Glomerular visceral epithelial cell (primary cell): ENCODE measurements at regions not wholly inside any gene's neighbourhood (a gene's known extent, or its start where the extent isn't known, plus 50 kb on each side); places are given as distances from the start of the nearest gene placed in this dataset.

Experiments
- DNase-seq: peaks from one replicate; pipeline ENCODE4 v3.0.0-alpha.2; 2016; ENCODE audit errors: extremely low spot score

GRCh38 chr5:93930098-93930497 lies 188.7 kb upstream of the POU5F2 start:
- DNase-seq: no peak

GRCh38 chr5:93929131-93929530 lies 187.7 kb upstream of the POU5F2 start:
- no peak for DNase-seq

- no peak for DNase-seq
Observed at GRCh38 chr5:93926831-93927620, 185.6 kb upstream of the POU5F2 start.

GRCh38 chr5:93925321-93925720 lies 183.9 kb upstream of the POU5F2 start:
- peak; percentile 7 for DNase-seq

- no peak for DNase-seq
Observed at GRCh38 chr5:93924628-93925027, 183.2 kb upstream of the POU5F2 start.

- DNase-seq: no peak
Observed at GRCh38 chr5:93922551-93922950, 181.2 kb upstream of the POU5F2 start.

GRCh38 chr5:93921001-93921400 lies 179.6 kb upstream of the POU5F2 start:
- DNase-seq: no peak

GRCh38 chr5:93916872-93917271 lies 175.5 kb upstream of the POU5F2 start:
- no peak for DNase-seq

- DNase-seq: peak; percentile 41
Observed at GRCh38 chr5:93915142-93915553, 173.7 kb upstream of the POU5F2 start.

- no peak for DNase-seq
Observed at GRCh38 chr5:93911609-93912008, 170.2 kb upstream of the POU5F2 start.

GRCh38 chr5:93909356-93909755 lies 168.0 kb upstream of the POU5F2 start:
- no peak for DNase-seq

- no peak for DNase-seq
Observed at GRCh38 chr5:93904917-93905316, 163.5 kb upstream of the POU5F2 start.

GRCh38 chr5:93902288-93902687 lies 160.9 kb upstream of the POU5F2 start:
- DNase-seq: no peak

- DNase-seq: peak; percentile 5
Observed at GRCh38 chr5:93899026-93899600, 157.7 kb upstream of the POU5F2 start.

GRCh38 chr5:93894601-93895354 lies 153.4 kb upstream of the POU5F2 start:
- no peak for DNase-seq

- DNase-seq: no peak
Observed at GRCh38 chr5:93893075-93893474, 151.7 kb upstream of the POU5F2 start.

GRCh38 chr5:93892481-93892880 lies 151.1 kb upstream of the POU5F2 start:
- no peak for DNase-seq

GRCh38 chr5:93891491-93892480 lies 150.4 kb upstream of the POU5F2 start:
- no peak for DNase-seq

GRCh38 chr5:93890657-93891056 lies 149.3 kb upstream of the POU5F2 start:
- DNase-seq: no peak

GRCh38 chr5:93887678-93888077 lies 146.3 kb upstream of the POU5F2 start:
- DNase-seq: no peak

GRCh38 chr5:93886917-93887361 lies 145.5 kb upstream of the POU5F2 start:
- peak; percentile 11 for DNase-seq
